COR-L47 (cell line): ENCODE measurements at regions not wholly inside any gene's neighbourhood (a gene's known extent, or its start where the extent isn't known, plus 50 kb on each side); places are given as distances from the start of the nearest gene placed in this dataset.
A peak's percentile ranks its signal among the peaks of the same experiment; 100 is the strongest.
"Not testable (repeated sequence)": the region's sequence is repeated elsewhere in the genome, so short reads cannot be mapped to it uniquely, and the experiment has no call there.

Experiments used
- DNase-seq: peaks from one replicate; lab custom pipeline; 2025; lab: John Stamatoyannopoulos, UW

DNA sequence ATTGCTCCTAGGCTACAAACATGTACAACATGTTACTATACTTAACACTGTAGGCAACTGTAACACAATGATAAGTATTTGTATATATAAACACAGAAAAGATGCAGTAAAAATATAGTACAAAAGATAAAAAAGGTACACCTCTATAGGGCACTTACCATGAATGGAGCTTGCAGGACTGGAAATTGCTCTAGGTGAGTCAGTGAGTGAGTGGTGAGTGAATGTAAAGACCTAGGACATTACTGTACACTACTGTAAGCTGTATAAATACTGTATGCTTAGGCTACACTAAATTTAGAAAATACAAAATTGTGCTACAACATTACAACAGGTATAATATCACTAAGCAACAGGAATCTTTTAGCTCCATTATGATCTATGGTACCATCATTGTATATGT lies 312.0 kb upstream of the PREP start:
- DNase-seq, result no peak

DNA sequence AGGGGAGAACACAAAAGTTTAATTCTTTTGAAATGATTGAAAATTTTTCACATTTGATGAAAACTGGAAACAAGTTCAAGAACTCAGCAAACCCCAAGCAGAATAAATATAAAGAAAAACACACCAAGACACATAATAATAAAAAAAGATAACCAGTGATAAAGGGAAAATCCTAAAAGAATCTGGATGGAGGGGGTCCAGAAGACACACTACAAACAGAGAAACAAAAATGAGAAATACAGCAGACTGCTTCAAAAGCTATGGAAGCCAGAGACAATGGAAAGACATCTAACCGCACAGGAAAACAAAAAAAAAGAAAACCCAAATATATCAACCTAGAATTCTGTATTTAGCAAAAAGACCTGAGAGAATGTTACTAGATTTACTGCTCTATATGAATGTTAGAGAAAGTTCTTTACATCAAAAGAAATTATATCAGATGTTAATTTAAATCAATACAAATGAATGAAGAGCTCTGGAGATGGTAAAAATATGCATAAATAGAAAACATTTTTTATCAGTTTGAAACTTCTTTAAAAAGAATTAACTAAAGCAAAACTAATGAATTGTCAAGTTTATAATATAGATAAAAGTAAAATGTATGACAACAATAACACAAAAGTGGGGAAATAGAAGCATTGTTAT lies 310.7 kb upstream of the PREP start:
- DNase-seq, result peak; percentile 8

DNA sequence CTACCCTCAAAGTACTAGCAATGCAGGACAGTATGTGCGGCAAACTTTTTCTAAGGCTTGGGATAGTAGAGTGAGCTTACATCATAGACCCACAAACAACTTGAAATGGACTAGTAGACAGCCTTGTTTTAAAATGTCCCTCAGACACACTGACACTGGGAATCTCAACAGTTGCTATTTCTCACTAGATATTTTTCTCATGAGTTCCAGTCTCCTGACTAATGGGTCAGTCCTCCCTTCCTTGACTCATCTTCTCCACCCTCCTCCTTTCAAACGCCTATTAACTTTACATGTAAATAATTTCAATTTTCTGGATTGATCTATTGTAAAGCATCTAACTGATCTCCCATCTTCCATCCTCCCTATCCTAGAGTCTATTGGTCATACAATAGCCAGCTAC lies 308.3 kb upstream of the PREP start:
- no peak for DNase-seq

DNA sequence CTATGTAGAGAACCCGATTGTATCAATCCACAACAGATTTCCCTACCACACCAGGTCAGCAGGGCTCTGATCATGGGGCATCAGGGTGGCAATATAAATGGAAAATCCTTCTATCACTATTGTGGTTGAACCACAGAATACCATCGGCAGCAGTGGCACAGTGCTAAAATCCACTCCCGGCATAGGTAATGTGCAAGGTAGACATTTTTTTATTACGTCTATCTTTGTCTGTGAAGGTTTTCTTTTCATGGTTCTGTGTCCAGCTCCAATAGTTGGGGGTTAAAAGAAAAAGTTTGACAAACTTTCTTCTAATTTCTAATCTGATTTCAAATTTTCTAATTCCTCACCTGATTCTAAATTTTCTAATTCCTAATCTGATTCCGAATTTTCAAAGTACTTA lies 302.7 kb upstream of the PREP start:
- DNase-seq, result no peak

DNA sequence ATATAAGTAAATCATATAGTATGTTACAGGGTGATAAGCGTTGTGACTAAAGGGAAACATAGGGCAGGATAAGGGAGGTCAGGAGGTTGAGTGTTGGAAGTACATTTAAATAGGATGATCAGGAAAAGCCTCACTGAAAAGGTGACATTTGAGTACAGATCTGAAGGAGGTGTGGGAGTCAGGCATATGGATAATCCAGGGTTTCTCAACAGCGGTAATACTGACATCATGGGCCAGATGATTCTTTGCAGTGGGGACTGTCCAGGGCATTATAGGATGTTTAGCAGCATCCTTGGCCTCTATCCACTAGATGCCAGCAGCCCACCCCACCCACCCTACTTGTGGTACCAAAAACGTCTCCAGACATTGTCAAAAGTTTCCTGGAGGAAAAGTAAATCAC lies 292.6 kb upstream of the PREP start:
- no peak for DNase-seq

DNA sequence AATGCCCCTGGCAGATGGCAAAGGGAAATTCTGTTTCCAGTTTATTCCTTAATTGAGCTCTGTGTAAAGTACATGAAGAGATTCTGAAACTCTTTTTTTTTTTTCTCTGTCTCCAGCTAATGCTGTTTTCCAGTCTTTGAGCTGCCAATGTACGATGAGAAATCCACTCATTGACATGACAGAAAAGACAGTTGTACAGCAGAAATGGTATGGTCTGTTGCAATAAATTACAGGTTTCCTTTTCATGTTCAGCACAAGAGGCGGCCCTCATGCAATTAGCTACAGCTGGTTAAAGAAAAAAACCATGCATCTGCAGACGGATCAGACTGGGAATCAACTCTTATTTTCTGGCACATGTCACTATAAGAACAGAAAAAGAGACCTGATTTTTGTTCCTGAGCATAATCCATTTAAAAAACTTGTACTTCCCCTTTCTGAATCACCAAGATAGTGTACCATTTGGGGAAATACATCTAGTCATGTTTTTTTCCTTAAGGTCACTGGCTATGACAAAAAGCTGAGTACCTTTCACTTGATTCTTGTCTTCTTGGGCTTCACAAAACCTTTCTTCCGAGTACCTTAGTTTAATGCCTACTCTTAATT lies 289.8 kb upstream of the PREP start:
- peak; percentile 68 for DNase-seq

DNA sequence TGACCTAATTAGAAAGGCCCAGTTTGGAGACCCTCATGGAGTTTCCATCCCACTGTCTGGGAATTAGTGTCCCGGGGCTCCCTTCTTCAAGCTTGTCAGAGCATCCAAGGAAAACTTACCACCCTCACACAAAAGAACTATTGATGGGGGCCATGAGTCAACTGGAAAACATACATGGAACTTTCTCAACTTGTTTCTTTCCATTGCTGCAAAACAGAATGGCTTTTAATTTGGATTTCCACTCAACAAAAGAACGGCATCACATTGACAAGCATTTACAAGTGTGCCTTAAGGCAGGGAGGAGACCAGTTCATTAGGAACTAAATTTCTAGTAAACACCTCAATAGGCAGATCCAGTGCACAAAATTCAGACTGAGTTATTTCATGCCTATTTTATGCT lies 289.1 kb upstream of the PREP start:
- no peak for DNase-seq

- DNase-seq, result no peak
Measured at GRCh38 chr6:105691081-105691480, 288.2 kb upstream of the PREP start.

GRCh38 chr6:105688573-105688972 lies 285.7 kb upstream of the PREP start:
- no peak for DNase-seq

DNA sequence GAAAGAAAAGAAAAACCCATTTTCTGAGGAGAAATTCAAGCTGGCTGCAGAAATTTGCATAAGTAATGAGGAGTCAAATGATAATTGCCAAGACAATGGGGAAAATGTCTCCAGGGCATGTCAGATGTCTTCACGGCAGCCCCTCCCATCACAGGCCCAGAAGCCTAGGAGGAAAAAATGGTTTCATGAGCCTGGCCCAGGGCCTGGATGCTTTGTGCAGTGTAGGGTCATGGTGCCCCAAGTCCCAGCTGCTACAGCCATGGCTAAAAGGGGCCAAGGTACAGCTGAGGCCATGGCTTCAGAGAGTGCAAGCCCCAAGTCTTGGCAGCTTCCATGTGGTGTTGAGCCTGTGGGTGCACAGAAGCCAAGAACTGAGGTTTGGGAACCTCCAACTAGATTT lies 283.9 kb upstream of the PREP start:
- not testable (repeated sequence) for DNase-seq

DNA sequence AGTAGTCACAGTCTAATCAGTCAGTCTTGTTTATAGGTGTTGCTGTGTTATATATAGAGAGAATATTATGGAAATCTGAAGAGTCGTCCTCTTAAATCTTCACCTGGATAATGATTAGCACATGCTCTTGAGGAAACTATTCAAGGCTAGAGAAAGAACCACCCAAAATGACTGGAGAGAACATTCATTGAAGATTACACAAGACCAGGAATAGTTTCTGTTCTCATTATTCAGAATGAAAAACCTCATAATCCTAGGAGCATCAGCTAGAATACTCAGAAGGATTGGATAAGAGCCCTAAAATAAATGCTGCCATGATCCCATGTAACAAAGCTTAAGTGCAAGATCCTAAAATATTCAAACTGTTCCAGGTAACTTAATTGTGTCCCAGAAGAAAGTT lies 278.2 kb upstream of the PREP start:
- no peak for DNase-seq

DNA sequence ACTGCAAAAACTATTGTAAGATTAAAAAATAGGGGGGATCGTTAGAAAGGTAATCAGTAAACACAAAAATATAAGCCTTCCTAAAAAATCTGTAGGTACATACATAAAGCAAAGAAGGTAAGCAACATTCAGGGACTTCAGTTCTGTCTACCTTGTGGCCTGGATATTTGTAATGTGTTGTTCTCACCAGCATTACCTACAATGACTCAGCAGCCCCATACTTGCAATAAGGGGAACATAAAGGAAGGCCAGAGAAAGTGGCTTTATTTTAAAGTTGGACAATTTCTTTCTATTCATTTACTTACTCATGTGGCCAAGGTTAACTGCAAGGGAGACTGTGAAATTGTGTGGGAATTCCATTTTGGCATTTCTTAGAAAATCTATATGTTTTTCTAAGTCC lies 277.2 kb upstream of the PREP start:
- DNase-seq, result no peak

- DNase-seq, result no peak
Measured at GRCh38 chr6:105678516-105678915, 275.6 kb upstream of the PREP start.

DNA sequence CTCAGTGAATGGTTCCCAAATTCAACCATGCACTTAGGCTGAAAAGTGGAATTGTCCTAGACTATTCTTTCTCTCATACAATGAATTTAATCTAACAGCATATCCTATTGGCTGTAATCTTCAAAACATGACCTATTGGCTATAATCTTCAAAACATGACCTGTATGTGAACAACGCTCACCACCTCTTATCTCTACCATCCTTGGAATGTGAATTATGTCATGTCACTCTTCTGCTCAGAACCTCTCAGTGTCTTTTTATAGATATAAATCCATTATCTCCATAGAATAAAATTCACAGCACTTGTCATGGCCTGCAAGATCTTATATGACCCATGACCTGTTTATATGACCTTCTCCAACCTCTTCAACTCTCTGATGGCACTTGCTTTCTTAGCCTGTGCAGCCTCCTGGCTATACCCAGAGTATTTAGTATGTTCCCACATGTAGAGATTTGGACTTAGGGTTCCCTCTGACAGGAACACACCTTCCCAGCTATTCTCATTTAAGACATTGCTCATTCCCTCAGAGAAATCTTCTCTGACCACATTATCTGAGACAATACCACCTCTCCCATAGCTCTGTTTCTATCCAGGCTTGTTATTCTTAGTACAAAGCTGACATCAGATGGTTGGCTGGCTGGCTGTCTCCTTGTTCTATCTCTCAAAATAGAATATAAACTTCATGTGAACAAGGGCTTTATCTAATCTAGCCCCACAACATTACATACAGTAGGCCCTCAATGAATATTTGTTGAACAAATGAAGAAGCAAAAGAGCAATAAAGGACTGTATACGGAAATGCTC lies 275.0 kb upstream of the PREP start:
- no peak for DNase-seq

GRCh38 chr6:105676857-105677256 lies 274.0 kb upstream of the PREP start:
- DNase-seq, result no peak

- peak; percentile 78 for DNase-seq
Measured at GRCh38 chr6:105675715-105676397, 273.0 kb upstream of the PREP start.

DNA sequence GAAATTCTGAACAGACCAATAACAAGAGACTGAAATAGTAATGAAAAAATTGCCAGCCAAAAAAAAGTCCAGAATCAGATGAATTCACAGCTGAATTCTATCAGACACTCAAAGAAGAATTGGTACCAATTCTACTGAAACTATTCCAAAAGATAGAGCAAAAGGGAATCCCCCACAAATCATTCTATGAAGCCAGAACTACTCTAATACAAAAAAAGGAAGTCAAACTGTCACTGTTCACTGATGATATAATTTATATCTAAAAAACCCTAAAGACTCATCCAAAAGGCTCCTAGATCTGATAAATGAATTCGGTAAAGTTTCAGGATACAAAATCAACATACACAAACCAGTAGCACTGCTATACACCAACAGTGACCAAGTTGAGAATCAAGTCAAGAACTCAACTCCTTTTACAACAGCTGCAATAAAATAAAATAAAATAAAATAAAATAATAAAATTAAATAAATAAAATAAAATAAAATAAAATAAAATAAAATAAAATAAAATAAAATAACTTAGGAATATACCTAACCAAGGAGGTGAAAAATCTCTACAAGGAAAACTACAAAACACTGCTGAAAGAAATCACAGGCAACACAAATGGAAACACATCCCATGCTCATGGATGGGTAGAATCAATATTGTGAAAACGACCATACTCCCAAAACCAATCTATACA lies 270.1 kb upstream of the PREP start:
- DNase-seq, result not testable (repeated sequence)

GRCh38 chr6:105669232-105669631 lies 266.4 kb upstream of the PREP start:
- DNase-seq, result no peak

DNA sequence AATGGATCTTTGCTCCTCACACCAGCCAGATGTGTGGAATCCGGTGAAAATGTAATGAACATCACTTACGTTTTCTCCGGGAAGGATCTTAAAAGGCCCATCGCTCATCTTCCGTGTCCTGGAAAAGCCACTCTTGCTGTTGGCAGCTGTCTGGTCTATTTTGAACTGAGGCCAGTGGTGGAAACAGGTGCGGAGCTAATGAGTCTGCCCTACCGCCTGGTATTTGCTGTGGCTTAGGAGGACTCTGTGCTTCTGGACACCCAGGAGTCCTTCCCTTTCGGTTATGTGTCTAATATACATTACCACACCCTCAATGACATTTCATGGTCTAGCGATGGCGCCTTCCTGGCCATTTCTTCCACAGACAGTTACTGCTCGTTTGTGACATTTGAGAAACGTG lies 264.2 kb upstream of the PREP start:
- no peak for DNase-seq

DNA sequence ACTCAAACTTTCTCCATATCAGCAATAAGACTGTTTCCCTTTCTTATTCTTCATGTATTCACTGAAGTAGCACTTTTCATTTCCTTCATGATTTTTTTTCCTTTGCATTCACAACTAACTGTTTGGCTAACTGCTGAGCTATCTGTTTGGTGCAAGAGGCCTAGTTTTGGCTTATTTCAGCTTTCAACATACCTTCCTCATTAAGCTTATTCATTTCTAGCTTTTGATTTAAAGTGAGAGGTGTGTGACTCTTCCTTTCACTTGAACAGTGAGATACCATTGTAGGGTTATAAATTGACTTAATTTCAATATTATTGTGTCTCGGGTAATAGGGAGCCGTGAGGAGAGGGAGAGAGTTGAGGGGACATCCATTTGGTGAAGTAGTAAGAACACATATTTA lies 262.0 kb upstream of the PREP start:
- no peak for DNase-seq

DNA sequence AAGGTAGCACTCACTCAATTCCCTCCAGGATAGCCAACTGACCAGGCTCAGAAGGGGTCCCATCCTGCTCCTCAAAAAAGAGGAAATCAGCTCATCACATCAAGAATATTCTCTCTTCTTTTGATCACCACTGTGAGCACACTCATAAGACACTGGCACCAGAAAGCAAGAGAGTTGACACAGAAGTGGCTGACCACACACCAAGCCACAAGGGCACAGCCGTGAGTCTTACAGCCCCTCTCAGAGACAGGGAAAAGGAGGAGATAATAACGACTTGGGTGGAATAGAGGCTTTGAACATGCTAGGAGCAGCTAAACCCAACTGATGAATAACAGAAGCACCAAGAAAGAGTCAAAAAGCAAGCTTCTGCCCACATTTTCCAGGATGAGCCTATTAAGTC lies 249.1 kb upstream of the PREP start:
- no peak for DNase-seq

DNA sequence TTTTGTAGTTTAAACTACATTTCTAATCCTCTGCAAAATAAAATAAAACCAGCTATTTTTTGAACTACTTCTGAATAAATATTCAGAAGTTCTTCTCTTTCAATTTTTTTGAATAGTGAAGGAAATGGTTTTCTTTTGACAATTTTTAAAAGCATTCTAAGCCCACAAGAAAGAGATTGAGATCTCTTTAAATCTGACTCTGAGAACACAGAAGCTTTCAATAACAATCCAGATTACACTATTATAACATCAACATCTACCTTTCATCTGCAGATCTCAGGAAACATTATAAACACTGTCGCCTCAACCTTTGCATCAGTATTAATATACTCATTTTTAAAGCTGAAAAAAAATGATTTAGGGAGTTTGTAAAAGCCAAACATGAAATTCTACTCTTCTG lies 247.5 kb upstream of the PREP start:
- DNase-seq, result no peak
